GM06990 (cell line): ENCODE measurements at regions not wholly inside any gene's neighbourhood (a gene's known extent, or its start where the extent isn't known, plus 50 kb on each side); places are given as distances from the start of the nearest gene placed in this dataset.

Experiments used
- DNase-seq: peaks from one replicate; pipeline ENCODE4 v3.0.0-alpha.2; 2011; ENCODE audit not compliant: insufficient read length; ENCODE audit errors: extremely low read depth
- H3K27me3 ChIP-seq: replicated peaks from 2 replicates; pipeline ENCODE4 v1.6.0; 2011; ENCODE audit warnings: low read length; ENCODE audit not compliant: control insufficient read depth, insufficient read depth
- H3K36me3 ChIP-seq: 2 replicates; pipeline ENCODE4 v1.5.1; 2011; ENCODE audit warnings: low read length; ENCODE audit not compliant: control insufficient read depth, insufficient read depth
- H3K4me3 ChIP-seq: replicated peaks from 2 replicates; pipeline ENCODE4 v1.5.1; 2011; ENCODE audit warnings: low read depth, mild to moderate bottlenecking, control low read depth, low read length
- CTCF ChIP-seq: IDR thresholded peaks from 2 replicates; pipeline ENCODE4 v1.5.1; 2011; ENCODE audit warnings: low read length, control low read depth, mild to moderate bottlenecking, inconsistent platforms; ENCODE audit not compliant: insufficient read depth, poor library complexity, severe bottlenecking

- H3K36me3 ChIP-seq: no peaks in the 10 kb centered on the region
- no peak for DNase-seq
- H3K4me3 ChIP-seq: no peak overlapping the region
- no peak for TF ChIP-seq CTCF
- H3K27me3 ChIP-seq: no peaks in the 10 kb centered on the region; the same call in 1 of the 2 replicates
Measured at GRCh38 chr2:17262854-17263569, 255.2 kb downstream of the RAD51AP2 start.

GRCh38 chr2:17259613-17260012, 258.6 kb downstream of the RAD51AP2 start:
- Histone ChIP-seq H3K27me3 (no peaks in the 10 kb centered on the region; the same call in 1 of the 2 replicates), H3K4me3 (no peak overlapping the region), H3K36me3 (no peaks in the 10 kb centered on the region)
- no peak for DNase-seq
- TF ChIP-seq CTCF: no peak

- TF ChIP-seq CTCF: no peak
- Histone ChIP-seq H3K27me3 (no peaks in the 10 kb centered on the region; the same call in 1 of the 2 replicates), H3K4me3 (no peak overlapping the region), H3K36me3 (no peaks in the 10 kb centered on the region)
- DNase-seq: no peak
Measured at GRCh38 chr2:17258861-17259260, 259.4 kb downstream of the RAD51AP2 start.

- no peaks in the 10 kb centered on the region for H3K36me3 ChIP-seq
- TF ChIP-seq CTCF: no peak
- no peaks in the 10 kb centered on the region; the same call in 1 of the 2 replicates for H3K27me3 ChIP-seq
- DNase-seq: no peak
- H3K4me3 ChIP-seq: no peak overlapping the region
Measured at GRCh38 chr2:17257189-17257909, 260.9 kb downstream of the RAD51AP2 start.

- H3K4me3 ChIP-seq: no peak overlapping the region
- H3K36me3 ChIP-seq: no peaks in the 10 kb centered on the region
- no peak for TF ChIP-seq CTCF
- no peak for DNase-seq
- H3K27me3 ChIP-seq: no peaks in the 10 kb centered on the region; the same call in 1 of the 2 replicates
Measured at GRCh38 chr2:17255071-17255470, 263.2 kb downstream of the RAD51AP2 start.
